Fibroblast of lung (primary cell): ENCODE measurements at regions not wholly inside any gene's neighbourhood (a gene's known extent, or its start where the extent isn't known, plus 50 kb on each side); places are given as distances from the start of the nearest gene placed in this dataset.

ENCODE experiments used
- DNase-seq, 2 donors: peaks; one replicate each; pipeline versions ENCODE4 v3.0.0 to v3.0.0-alpha.2; 2010; ENCODE audit warnings: low read depth in 2 of 2
- H2AFZ ChIP-seq: 2 replicates; pipeline ENCODE4 v1.5.1; 2012; ENCODE audit warnings: low read length, control low read depth, inconsistent platforms
- H3K27ac ChIP-seq: 2 replicates; pipeline ENCODE4 v1.5.1; 2011; ENCODE audit warnings: low read length, control low read depth; ENCODE audit not compliant: insufficient read depth
- H3K27me3 ChIP-seq: 2 replicates; pipeline ENCODE4 v1.5.1; 2011; ENCODE audit warnings: mild to moderate bottlenecking, low read length; ENCODE audit not compliant: control insufficient read depth, insufficient read depth
- H3K36me3 ChIP-seq: 2 replicates; pipeline ENCODE4 v1.5.1; 2011; ENCODE audit warnings: low read length; ENCODE audit not compliant: control insufficient read depth, insufficient read depth
- H3K4me1 ChIP-seq: 2 replicates; pipeline ENCODE4 v1.5.1; 2011; ENCODE audit warnings: low read length; ENCODE audit not compliant: control insufficient read depth, insufficient read depth; ENCODE audit errors: extremely low read depth
- H3K4me2 ChIP-seq: 2 replicates; pipeline ENCODE4 v1.5.1; 2011; ENCODE audit warnings: low read length, control low read depth; ENCODE audit not compliant: insufficient read depth; ENCODE audit errors: extremely low read depth
- H3K4me3 ChIP-seq, 4 experiments: fragments of 200-600 bp in 1 of 4; sonication (generic) in 1 of 4; replicated peaks in 1 of 4; 2 replicates each; pipeline ENCODE4 v1.5.1; 2011 to 2016; ENCODE audit warnings: low read length in 4 of 4, low read depth in 3 of 4, mild to moderate bottlenecking in 3 of 4, control low read depth in 2 of 4, inconsistent platforms in 1 of 4, mixed read lengths in 1 of 4; ENCODE audit not compliant: insufficient read depth in 1 of 4; ENCODE audit errors: control extremely low read depth in 1 of 4
- H3K79me2 ChIP-seq: 2 replicates; pipeline ENCODE4 v1.5.1; 2012; ENCODE audit warnings: mild to moderate bottlenecking, low read length, inconsistent platforms; ENCODE audit not compliant: control insufficient read depth, insufficient read depth
- H3K9ac ChIP-seq: 2 replicates; pipeline ENCODE4 v1.5.1; 2011; ENCODE audit warnings: mild to moderate bottlenecking, low read length, control low read depth; ENCODE audit not compliant: insufficient read depth
- H3K9me3 ChIP-seq: 2 replicates; pipeline ENCODE4 v1.5.1; 2012; ENCODE audit warnings: low read depth, low read length; ENCODE audit not compliant: control insufficient read depth, insufficient read depth
- H4K20me1 ChIP-seq: 2 replicates; pipeline ENCODE4 v1.5.1; 2011; ENCODE audit warnings: low read length; ENCODE audit not compliant: control insufficient read depth, insufficient read depth; ENCODE audit errors: extremely low read depth
- EZH2 ChIP-seq: IDR thresholded peaks from 2 replicates; pipeline ENCODE4 v1.5.1; 2012; ENCODE audit warnings: low read length, control low read depth, mild to moderate bottlenecking; ENCODE audit errors: missing control alignments
- TF ChIP-seq, protein P1 (sequence below), 2 donors: IDR thresholded peaks in 1 of 2; conservative IDR thresholded peaks in 1 of 2; 1 replicate in 1 of 2; 2 replicates in 1 of 2; pipeline ENCODE4 v1.5.1; 2011 to 2012; ENCODE audit warnings: low read length in 2 of 2, control low read depth in 1 of 2, inconsistent platforms in 1 of 2, low read depth in 1 of 2, mild to moderate bottlenecking in 1 of 2

DNA sequence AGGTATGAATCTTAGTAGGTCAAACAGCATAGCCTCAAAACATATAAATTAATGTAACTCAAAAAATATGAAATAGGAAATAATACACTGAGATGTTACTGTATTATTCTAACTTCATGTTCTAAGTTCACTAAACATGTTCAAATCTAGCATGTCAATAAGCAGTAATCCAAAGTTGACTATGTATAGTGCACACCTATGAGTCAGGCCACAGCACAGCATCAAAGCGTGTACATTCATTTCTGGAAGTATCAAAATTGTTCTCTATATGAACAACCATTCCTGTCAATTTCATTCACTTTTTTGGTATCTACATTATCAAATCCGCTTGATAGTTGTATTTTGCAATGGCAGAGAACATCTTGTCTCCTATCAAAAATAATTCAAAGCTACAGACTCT, 418.9 kb upstream of the POM121L12 start:
- no peaks in the 10 kb centered on the region for H3K9me3 ChIP-seq
- no peaks in the 10 kb centered on the region for H3K27me3 ChIP-seq
- H3K4me3 ChIP-seq = no peak overlapping the region
- no peak overlapping the region for H3K9ac ChIP-seq
- no peak for DNase-seq
- no peaks in the 10 kb centered on the region for H3K4me1 ChIP-seq
- TF ChIP-seq, protein P1, sequence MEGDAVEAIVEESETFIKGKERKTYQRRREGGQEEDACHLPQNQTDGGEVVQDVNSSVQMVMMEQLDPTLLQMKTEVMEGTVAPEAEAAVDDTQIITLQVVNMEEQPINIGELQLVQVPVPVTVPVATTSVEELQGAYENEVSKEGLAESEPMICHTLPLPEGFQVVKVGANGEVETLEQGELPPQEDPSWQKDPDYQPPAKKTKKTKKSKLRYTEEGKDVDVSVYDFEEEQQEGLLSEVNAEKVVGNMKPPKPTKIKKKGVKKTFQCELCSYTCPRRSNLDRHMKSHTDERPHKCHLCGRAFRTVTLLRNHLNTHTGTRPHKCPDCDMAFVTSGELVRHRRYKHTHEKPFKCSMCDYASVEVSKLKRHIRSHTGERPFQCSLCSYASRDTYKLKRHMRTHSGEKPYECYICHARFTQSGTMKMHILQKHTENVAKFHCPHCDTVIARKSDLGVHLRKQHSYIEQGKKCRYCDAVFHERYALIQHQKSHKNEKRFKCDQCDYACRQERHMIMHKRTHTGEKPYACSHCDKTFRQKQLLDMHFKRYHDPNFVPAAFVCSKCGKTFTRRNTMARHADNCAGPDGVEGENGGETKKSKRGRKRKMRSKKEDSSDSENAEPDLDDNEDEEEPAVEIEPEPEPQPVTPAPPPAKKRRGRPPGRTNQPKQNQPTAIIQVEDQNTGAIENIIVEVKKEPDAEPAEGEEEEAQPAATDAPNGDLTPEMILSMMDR (conservative IDR thresholded peaks at IDR 0.05 in 1 of 2, IDR thresholded peaks at IDR 0.05 in 1 of 2; ENCODE audit: low read depth in 1 of 2, low read length in 2 of 2) = no peak
- no peak for TF ChIP-seq EZH2
- no peaks in the 10 kb centered on the region for H4K20me1 ChIP-seq
- no peak overlapping the region for H3K4me2 ChIP-seq
- H3K36me3 ChIP-seq = no peaks in the 10 kb centered on the region
- no peak overlapping the region for H3K27ac ChIP-seq
- no peak overlapping the region for H2AFZ ChIP-seq
- H3K79me2 ChIP-seq = no peaks in the 10 kb centered on the region

DNA sequence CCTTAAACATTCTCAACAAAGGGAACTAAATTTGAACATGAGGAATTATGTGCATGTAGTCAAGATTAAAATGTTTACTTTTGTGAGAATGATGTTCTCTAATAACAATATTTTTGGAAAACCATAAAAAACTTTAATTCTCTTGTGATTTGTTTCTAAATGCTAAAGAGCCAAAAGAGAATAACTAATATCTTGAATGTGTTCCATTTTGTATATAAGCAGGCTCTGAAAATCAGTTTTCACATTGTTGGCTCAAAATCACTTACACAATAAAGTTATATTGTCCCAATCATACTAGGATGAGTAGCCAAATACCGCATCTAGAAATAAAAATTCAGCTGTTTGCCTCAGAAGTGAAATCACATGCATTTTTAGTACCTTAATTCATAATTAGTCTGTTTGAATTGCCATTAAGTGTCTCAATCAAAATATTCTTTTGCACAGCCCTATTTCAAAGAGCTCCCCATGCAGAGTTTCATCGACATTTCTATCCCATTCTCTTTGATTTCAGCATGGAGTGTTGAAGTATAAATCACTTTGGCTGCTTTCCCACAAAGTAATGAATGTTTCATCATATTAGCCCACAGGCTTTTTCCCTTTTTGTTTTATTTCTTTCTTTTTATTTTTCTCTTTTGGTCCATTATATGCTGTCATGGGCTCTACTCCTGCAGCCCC, 420.3 kb upstream of the POM121L12 start:
- H3K27me3 ChIP-seq = no peaks in the 10 kb centered on the region
- TF ChIP-seq, protein P1 (conservative IDR thresholded peaks at IDR 0.05 in 1 of 2, IDR thresholded peaks at IDR 0.05 in 1 of 2; ENCODE audit: low read depth in 1 of 2, low read length in 2 of 2) = no peak
- no peak for TF ChIP-seq EZH2
- H3K4me3 ChIP-seq = no peak overlapping the region
- no peak overlapping the region for H3K4me2 ChIP-seq
- no peak overlapping the region for H3K27ac ChIP-seq
- H3K79me2 ChIP-seq = no peaks in the 10 kb centered on the region
- H4K20me1 ChIP-seq = no peaks in the 10 kb centered on the region
- H3K9ac ChIP-seq = no peak overlapping the region
- no peaks in the 10 kb centered on the region for H3K9me3 ChIP-seq
- no peak for DNase-seq
- H2AFZ ChIP-seq = no peak overlapping the region
- no peaks in the 10 kb centered on the region for H3K4me1 ChIP-seq
- H3K36me3 ChIP-seq = no peaks in the 10 kb centered on the region

DNA sequence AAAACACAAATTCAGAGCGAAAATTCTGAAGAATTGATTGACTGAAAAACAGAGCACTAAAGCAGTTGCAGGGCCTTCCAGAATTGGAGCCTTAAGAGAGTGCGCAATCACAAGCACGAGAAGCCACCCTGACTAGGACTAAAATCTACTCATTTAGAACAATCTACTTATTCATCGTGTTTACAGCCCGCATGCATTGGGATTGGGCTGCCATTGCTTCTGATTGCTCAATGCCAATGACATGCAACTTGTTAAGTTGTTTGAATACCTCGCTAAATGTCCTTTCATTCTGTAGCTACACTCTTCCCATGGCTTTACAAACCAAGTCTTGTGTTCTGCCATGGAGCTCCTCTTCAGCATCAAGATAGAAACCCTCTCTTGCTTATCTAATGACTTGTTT, 425.9 kb upstream of the POM121L12 start:
- H3K9me3 ChIP-seq = no peaks in the 10 kb centered on the region
- H4K20me1 ChIP-seq = no peaks in the 10 kb centered on the region
- no peak overlapping the region for H3K27ac ChIP-seq
- H3K27me3 ChIP-seq = no peaks in the 10 kb centered on the region
- H3K79me2 ChIP-seq = no peaks in the 10 kb centered on the region
- no peak overlapping the region for H2AFZ ChIP-seq
- no peak overlapping the region for H3K4me3 ChIP-seq
- H3K9ac ChIP-seq = no peak overlapping the region
- no peaks in the 10 kb centered on the region for H3K36me3 ChIP-seq
- H3K4me1 ChIP-seq = no peaks in the 10 kb centered on the region
- DNase-seq = no peak
- no peak overlapping the region for H3K4me2 ChIP-seq
- TF ChIP-seq, protein P1 (conservative IDR thresholded peaks at IDR 0.05 in 1 of 2, IDR thresholded peaks at IDR 0.05 in 1 of 2; ENCODE audit: low read depth in 1 of 2, low read length in 2 of 2) = no peak
- no peak for TF ChIP-seq EZH2
